Epidermal melanocyte (primary cell): ENCODE measurements at regions not wholly inside any gene's neighbourhood (a gene's known extent, or its start where the extent isn't known, plus 50 kb on each side); places are given as distances from the start of the nearest gene placed in this dataset.

Experiments
- DNase-seq: peaks from one replicate; pipeline ENCODE4 v3.0.0; 2011; ENCODE audit warnings: low spot score; ENCODE audit not compliant: insufficient read length

DNA sequence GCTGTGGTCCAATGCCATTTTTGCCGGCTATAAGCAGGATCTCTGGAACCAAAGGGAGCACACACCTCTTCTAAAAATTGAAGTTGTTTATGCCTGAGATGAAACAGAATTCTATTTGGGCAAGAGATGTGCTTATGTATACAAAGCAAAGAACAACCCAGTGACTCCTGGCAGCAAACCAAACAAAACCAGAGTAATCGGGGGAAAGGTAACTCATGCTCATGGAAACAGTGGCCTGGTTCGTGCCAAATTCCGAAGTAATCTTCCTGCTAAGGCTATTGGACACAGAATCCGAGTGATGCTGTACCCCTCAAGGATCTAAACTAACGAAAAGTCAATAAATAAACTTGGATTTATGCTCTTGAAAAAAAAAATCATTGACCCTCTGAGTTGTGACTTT is 178.7 kb downstream of the CEMIP2 start:
- DNase-seq: no peak

DNA sequence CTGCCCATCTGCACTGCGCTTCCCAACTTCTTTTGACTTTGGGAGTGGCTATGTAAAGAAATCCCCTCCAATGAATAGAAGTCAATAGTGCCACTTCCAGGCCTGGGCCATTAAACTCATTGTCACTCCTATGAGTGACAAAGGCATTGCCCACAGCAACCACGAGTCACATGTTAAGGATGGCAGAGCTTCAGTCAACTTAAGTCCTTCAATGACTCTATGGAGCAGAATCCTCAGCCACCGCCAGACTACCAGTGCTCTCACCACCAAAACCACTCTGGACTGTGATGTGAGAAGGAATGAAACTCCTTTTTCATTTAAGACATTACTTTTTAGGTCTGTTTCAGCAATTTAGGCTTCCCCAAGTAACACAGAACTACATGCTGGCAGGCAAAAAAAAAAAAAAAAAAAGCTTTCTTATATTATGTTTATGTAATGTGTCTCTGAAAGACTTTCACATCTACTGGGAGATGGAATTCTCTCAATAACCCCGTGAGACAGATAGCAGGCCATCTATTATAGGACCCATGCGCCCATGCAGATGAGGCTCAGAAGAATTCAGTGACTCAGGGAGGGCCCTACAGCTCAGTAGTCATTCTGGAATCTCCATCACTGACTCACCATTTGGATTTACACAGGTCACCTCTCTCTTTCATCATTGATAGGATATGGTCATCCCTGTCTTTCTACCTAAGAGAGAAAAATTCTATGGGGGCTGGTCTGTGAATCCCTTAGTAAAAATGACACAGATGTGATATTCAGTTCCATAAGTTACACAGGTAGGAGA is 180.5 kb downstream of the CEMIP2 start:
- DNase-seq: no peak

DNA sequence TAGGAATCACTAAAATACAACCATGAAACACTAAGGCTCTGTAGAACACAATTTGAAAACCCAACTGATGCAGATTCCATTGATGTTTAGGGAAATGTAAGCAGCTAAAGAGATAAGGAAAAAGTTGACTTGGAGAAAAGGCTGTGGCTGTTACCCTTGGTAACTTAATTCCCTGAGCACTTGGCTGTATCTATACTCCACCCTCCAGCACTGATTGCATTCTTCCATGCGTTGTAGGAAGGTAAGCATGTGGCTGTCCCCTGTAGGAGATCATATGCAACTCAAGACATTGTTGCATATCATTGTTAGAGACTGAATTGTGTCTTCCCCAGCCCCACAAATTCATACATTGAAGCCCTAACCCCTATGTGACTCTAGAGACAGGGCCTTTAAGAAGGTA is 184.5 kb downstream of the CEMIP2 start:
- DNase-seq: no peak

DNA sequence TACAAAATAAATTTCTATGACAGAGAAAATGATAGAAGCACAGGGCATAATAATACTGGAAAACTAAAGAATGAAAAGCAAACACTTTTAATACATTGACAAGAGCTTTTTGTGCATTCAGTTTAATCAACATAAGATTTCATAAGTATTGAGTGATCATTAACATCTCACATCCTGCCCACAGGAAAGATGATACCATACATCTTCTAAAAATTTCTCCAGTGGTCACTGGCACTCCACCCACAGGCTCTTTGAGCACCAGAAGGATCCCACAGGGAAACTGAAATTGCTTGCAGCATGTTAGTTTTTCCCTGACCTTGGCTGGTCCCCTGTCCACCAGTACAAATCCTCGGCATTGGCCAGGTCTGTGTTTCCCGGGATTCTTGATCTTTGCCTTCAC is 186.0 kb downstream of the CEMIP2 start:
- no peak for DNase-seq

DNA sequence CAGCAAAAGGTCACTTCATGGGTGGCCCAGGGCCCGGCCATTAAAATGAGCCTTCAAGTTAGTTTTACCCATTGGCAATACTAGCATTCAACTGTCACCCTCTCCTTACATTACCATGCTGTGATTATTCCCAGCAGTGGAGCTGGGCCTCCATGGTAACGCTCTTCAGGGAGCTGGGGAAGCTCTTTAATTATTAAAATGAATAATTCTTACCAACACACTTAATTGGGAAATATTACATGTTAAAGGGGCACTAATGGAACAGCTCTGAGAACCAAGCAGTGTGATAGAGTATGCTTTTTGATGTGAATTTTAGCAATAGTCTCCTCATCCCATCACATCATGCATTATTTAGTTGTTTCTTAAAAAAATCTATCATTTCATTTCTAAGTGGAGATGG is 187.2 kb downstream of the CEMIP2 start:
- no peak for DNase-seq

DNA sequence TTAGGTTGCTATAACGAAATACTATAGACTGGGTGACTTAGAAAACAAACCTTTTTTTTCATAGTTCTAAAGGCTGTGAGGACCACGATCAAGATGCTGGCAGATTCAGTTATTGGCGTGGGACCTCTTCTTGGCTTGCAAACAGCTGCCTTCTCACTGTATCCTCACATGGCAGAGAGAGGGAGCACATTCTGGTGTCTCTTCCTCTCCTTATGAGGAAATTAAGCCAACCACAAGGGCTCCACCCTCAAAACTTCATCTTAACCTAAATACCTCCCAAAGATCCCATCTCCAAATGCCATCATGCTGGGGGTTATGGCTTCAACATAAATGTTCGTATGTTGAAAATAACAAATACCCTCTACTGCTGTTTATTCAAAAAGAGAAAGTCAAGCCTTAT is 197.1 kb downstream of the CEMIP2 start:
- DNase-seq: no peak

DNA sequence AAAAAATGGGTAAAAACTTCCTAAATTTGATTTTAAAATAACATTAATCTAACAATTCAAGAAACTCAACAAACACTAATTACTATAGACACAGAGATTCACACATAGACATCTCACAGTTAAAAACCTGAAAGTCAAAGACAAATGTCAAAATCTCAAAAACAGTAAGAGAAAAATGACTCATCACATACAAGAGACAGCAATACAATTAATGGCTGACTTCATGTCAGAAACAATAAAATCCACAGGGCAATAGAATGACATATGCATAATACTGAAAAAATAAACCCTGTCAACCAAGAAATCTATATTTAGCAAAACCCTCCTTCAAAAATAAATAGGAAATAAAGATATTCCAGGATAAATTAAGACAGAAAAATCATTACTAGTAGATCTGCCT is 200.4 kb downstream of the CEMIP2 start:
- no peak for DNase-seq

DNA sequence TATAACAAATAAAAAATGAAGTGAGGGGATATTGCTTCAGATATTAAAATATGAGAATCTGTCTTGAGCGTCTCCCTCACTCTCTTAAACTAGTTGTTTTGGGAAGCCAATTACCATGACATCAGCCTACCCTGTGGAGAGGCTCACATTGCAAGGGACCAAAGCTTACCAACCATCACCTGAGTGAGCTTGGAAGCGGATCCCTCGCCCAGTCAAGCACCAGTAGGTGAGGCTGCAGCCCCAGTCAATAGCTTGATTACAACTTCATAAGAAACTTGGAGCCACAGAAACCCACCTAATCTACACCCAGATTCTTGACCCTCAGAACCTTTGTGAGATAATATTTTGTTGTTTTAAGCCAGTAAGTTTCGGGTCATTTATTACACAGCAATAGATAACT is 206.2 kb downstream of the CEMIP2 start:
- no peak for DNase-seq

DNA sequence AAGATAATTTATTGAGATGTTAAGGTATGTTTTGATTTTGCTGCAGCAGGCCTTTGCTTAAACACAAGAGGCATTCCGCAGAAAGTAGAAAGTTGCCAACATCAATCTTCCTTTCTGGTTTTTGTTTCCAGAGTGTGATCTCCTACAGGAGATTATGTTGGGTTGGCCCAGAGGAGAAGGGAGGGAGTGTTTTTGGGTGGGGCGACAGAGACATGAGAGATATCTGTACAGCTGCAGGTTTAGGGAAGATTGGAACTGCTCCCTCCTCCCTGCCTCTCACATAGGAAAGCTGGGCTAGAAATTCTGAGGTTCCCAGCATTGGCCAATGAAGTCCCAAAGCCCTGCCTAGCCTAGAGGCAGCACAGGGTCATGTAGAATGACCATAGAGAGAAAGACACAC is 211.0 kb downstream of the CEMIP2 start:
- no peak for DNase-seq

DNA sequence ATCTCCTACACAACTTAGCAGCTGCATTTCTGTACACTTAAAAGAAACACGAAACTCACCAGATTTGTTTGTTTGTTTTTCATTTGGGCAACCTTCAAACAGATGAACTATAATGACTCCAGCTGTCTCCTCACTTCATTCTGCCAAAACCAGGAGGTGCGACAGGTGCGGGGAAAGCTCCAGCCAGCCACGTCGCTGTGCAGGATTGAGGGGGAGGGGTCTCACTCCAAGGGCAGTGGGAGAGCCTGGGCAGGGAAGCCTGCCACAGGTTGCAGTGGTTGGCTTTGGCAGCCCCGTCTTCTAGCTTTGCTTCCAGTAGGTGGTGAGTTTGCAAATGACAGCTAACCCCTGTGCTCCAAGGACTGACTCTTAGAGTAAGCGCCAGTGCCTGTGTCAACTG is 215.8 kb downstream of the CEMIP2 start:
- DNase-seq: no peak

DNA sequence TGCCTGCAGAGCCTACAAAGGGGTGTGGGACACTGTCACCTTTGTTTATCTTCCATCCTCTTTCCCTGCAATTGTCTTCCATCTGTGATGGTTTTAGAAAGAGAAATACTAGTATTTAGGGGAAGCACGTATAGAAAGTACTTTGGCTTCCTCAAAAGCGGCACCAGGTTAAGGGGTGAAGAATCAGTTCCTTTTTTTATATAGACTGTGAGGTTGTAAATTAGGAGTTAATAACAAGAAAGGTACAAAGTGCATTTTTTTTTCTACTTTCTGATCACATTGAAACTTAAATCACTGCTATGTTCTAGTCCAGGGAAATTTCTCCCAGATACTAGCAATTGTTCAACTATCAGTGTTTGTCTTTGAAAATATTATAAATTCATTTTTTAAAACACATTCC is 219.3 kb downstream of the CEMIP2 start:
- DNase-seq: no peak

DNA sequence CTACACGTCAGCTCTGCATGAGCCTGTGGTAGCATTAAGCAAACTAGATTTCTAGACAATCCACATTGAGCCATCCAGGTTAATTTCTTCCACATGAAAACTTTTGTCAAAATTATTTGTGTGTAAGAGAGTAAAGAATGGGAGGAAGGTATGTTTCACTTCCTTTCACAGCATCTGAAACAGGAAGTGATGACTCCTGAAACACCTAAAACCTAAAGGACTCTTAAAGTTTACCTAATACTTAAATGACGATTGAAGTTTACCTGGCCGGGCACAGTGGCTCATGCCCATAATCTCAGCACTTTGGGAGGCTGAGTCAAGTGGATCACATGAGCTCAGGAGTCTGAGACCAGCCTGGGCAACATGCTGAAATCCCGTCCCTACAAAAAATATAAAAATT is 223.8 kb downstream of the CEMIP2 start:
- no peak for DNase-seq

DNA sequence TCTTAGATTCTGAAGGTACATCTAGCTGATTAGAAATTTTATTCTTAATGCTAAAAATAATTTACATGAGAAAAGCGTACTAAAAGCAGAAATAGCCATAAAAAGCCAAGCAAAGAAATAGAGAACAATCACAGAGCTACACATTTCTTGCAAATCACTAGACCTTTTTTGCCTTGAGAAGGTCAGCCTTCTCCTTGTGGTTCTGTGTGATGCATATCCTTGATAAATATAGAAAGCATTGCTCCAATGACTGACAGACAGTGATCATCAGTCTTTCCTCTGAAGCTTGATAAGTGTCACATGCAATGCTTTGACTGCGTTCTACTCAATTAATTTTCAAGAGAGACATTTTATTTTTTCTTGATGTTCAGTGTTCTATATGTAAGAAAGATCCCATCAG is 226.9 kb downstream of the CEMIP2 start:
- DNase-seq: no peak

DNA sequence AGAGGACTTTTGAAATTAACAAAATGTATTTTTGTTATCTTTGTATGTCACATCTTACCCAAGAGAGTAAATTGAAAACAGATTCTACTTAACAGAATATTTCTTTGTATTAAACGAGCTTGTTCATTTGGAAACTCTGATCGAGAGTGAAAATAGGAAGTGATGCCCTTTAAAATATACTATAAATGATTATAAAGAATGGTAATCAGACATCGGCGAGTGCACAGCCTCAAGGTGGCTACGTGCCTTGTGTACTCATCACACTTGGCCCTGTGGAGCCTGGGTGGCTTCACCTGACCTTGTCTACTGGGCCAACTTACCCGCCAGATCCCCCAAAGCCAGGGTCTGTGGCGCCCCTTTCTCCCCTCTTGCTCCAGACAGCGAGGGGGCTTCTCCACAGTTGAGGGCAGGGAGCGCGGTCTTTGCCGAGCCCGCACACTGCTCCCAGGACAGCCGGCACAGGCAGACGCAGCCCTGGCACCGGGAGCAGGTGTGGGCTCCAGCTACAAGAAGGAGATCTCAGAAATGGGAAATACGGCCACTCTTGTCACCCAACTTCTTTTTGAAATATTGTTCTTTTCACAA is 243.2 kb downstream of the CEMIP2 start:
- DNase-seq: no peak

DNA sequence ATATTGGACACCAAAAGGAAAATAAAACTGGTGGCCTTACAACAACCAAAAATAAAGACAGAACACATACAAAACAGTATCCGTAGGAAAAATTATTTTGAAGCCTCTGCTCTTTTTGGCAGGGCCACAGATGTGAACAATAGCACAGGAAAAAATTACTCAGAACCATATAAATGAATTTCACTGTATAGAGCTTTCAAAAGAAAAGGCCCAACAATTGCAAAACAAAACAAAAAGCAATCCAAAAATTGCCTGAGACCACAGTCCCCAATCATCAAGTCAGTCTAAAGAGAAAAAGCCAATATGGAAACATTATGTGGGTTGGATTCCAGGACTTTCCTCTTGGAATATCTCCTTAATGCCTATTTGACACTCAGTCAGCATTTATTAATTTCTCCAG is 243.8 kb downstream of the CEMIP2 start:
- DNase-seq: no peak

DNA sequence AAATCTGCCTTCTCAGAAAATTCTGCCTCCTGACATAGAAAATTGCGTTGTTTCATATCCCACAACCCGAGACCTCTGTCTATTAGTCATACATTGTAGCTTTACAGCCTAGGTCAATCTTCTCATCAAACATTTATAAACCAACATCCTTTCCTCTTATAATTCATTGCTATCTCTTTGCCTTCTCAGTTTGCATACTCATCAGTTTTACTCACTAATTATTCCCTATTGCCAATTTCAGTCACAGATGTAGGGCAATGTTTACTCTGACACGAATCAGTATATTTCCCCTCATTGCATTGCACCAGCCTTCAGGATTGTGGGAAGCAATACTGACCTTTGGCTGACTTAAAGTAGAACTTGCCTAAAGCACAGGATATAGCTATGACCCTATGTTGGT is 247.2 kb downstream of the CEMIP2 start:
- no peak for DNase-seq

DNA sequence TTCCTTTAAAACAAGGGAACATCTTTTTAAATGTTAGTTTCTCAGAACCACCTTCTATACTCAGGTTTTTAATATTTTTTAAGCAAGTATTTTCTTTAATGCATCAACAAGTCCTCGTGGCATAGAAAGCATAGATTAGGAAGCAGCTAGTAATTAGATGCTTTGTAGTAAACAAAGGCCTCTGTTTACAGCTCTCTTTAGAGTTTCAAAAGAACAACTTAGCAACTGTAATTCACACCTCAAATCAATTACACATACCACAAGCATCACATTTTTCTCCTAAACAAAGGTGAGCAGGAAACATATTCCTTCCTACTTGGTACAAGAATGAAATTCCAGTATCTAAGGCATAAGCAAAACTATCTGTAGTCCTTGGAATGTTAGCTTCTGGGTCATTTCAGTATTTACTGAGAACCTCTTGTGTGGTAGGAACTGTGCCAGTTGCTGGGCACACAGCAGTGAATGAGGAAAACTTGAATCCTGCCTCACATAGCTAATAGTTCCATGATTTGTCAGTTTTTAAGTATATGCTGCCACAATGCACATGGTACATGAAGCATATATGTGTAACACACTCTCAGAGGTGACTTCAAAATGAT is 249.1 kb downstream of the CEMIP2 start:
- no peak for DNase-seq

DNA sequence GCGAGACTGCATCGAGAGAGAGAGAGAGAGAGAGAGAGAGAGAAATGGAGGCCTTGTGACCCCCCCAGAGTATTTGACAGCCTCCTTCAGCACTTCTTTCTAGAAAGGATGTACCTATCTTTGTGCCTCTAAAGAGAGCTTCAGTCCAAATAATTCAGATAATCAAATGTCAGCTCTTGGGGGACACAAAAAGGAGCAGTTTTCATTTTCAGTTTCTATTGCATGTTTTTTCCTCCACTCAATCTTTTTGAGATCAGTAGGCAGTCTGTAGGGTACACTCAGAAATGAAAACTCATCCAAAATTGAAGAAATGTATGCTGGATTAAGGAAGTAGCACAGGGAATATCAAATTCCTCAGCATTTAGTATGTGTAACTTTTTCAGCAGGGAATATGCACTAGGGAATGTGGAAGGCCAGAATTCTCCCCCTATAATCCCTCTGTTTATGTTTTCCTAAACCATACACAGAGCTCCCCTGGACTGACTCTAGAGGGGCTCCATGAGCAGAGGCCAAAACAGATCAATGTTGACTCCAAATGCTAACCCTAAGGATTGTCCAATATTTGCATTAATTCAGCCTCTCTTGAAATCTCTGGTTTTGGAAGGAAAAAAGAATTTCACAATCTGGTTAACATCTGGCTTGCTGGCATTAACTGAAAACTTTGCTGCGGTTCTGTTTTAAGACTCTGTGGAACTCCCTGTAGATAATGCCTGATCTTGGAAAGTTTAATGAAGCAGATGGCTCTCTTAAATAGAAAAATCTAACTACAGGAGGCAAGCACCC is 250.1 kb downstream of the CEMIP2 start:
- DNase-seq: no peak

DNA sequence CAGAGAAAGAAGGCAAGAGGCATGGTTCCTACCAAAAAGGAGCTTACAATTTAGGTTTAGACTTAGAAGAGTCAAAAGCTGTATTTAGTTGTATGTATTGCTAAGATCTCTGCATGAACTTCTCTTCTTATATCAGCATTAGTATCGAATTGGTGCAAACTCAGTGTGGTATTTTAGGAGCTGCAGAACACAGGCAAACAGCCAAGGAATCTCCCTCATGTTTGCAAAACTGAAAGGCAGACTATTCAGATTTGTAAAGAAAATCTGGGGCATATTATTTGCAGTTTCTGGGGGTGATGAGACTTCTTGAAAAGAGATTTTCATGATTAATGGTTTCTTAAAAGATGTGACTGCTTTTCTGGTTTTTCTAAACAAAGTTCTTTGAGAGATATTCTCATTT is 252.7 kb downstream of the CEMIP2 start:
- no peak for DNase-seq

DNA sequence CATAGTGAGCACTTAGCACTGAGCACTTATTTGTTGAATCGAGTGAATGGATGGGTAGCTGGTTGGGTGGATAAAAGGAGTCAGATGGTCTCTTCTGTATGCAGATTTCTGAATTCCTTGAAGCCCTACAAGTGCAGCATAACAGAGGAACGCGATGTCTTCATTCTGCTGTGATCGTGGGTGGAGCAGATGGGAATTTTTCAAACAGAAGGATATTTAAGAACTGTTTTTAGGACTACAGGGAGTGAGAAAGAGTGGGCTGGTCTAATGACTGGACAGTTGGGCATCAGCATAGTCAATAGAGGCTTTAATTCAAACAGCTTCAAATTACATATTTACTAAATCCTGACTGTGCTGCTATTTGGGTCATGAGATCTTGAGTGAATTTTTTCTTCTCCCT is 253.2 kb downstream of the CEMIP2 start:
- DNase-seq: no peak

DNA sequence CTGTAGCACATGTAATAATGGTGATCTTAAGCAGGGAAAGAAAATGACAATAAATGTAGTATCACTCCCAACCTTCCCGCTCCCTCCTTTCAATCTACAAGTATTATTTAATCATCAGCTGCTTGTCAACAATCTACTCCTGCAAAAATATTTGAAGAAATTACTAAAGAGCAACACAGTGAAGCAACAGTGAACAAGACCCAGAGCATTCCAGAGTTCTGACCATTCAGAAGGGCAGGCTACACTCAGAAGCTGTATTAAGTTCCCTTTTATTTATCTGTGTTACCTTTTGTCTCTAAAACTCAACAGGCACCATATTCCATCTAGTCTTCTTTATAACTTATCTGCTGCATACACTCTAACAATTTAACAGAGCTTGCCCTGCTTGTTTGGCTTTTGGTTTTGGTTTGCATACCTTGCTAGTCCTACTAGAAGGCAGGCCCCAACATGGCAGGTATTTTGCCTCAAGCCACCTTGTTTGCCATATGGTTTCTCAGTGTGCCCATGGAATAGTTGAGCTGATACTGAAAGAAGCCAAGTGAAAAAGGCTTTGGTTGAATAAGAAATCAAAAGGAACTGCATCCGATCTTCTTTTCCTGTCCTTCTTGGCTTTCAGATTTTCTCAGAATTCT is 253.9 kb downstream of the CEMIP2 start:
- DNase-seq: no peak

DNA sequence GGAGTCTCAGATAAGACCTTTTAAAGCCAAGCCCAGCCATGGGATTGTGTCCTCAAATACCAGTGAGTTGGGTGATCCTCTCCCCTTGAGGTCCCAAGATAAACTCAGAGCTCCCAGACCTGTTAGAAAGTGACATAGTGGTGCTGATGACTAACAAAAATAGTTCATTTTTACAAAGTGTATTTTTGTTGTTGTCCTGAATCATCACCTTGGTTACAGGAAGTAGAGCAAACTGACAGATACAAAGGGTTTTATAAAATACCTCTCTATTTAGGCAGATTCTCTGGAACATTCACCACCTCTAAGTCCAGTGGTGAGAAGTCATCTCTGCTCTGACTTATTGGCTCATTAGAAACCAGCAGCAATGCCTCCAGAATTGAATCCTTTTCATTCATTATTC is 259.3 kb downstream of the CEMIP2 start:
- no peak for DNase-seq
